ENCODE measurements at regions not wholly inside any gene's neighbourhood (a gene's known extent, or its start where the extent isn't known, plus 50 kb on each side); places are given as distances from the start of the nearest gene placed in this dataset.
A peak's percentile ranks its signal among the peaks of the same experiment; 100 is the strongest.

GRCh38 chr6:43980004-43980795, 147.1 kb downstream of the MRPL14 start:
- no peak for DNase-seq

- DNase-seq, result no peak
Observed at GRCh38 chr6:43979525-43979924, 147.7 kb downstream of the MRPL14 start.

- DNase-seq, result no peak
Observed at GRCh38 chr6:43978473-43979346, 148.5 kb downstream of the MRPL14 start.

- DNase-seq, result peak; percentile 41
Observed at GRCh38 chr6:43977404-43978111, 149.7 kb downstream of the MRPL14 start.

GRCh38 chr6:43976706-43977403, 150.4 kb downstream of the MRPL14 start:
- DNase-seq, result no peak

GRCh38 chr6:43974643-43975230, 152.5 kb downstream of the MRPL14 start:
- DNase-seq, result no peak

GRCh38 chr6:43973357-43973756, 153.9 kb downstream of the MRPL14 start:
- DNase-seq, result no peak

- no peak for DNase-seq
Observed at GRCh38 chr6:43972913-43973300, 154.3 kb downstream of the MRPL14 start.

GRCh38 chr6:43972179-43972912, 154.9 kb downstream of the MRPL14 start:
- DNase-seq, result no peak

- no peak for DNase-seq
Observed at GRCh38 chr6:43971776-43972126, 155.5 kb downstream of the MRPL14 start.

- DNase-seq, result no peak
Observed at GRCh38 chr6:43970913-43971775, 156.1 kb downstream of the MRPL14 start.

GRCh38 chr6:43970068-43970912, 157.0 kb downstream of the MRPL14 start:
- DNase-seq, result no peak

GRCh38 chr6:43969158-43969981, 157.9 kb downstream of the MRPL14 start:
- DNase-seq, result no peak

GRCh38 chr6:43968110-43968965, 158.9 kb downstream of the MRPL14 start:
- DNase-seq, result no peak

- DNase-seq, result no peak
Observed at GRCh38 chr6:43967719-43968091, 159.5 kb downstream of the MRPL14 start.

GRCh38 chr6:43966853-43967718, 160.2 kb downstream of the MRPL14 start:
- DNase-seq, result no peak

GRCh38 chr6:43966374-43966658, 160.9 kb downstream of the MRPL14 start:
- DNase-seq, result no peak

Measured in NK-92 treated with Interleukin-12 subunit alpha and Interleukin-12 subunit beta, amount 100 ng/mL, for 24 hours (cell line).